ENCODE measurements at regions not wholly inside any gene's neighbourhood (a gene's known extent, or its start where the extent isn't known, plus 50 kb on each side); places are given as distances from the start of the nearest gene placed in this dataset.

DNA sequence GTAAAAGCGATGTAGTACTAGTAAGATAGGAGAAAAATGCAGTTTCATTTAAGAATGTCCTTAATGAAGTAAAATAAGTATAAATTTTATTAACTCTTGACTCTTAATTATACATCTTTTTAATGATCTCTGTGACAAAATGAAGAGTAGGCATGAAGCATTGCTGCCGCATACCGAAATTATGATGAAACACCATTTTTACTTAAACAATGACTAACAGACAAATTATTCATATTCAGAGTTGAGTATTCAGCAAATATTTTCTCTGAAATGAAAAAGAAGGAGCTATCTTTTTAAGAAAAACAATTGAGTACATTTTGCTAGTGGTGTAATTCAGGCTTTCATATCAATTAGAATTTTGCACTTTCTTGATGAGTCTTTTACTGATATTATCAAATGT, 150.6 kb upstream of the DOCK10 start:
- H3K4me3 ChIP-seq = no peak overlapping the region
- no peaks in the 10 kb centered on the region for H3K9me3 ChIP-seq
- DNase-seq (ENCODE audit: low read depth in 1 of 2, low spot score in 1 of 2) = no peak
- no peak for TF ChIP-seq ESRRA (IDR thresholded peaks at IDR 0.05; ENCODE audit: borderline replicate concordance, low read length)
- TF ChIP-seq FOSL2 (IDR thresholded peaks at IDR 0.05) = no peak
- TF ChIP-seq FOSL2 (CRISPR knock-in tag; IDR thresholded peaks at IDR 0.05) = peak; percentile 23; the same call in 1 of the 2 replicates
- TF ChIP-seq EP300 (IDR thresholded peaks at IDR 0.05) = no peak
- no peak for TF ChIP-seq FOSB (CRISPR knock-in tag; IDR thresholded peaks at IDR 0.05)
- no peak for TF ChIP-seq HOXB13 (CRISPR knock-in tag; IDR thresholded peaks at IDR 0.05; ENCODE audit: low read depth)
- no peak for TF ChIP-seq ZC3H11A (IDR thresholded peaks at IDR 0.05)
- no peak for TF ChIP-seq NR3C1 (IDR thresholded peaks at IDR 0.05)
- TF ChIP-seq RCOR1 (IDR thresholded peaks at IDR 0.05; ENCODE audit: low read depth, low read length) = no peak
- TF ChIP-seq RFX5 (IDR thresholded peaks at IDR 0.05) = no peak
- no peak for TF ChIP-seq SMC3 (IDR thresholded peaks at IDR 0.05)
- no peak for TF ChIP-seq RNF2 (IDR thresholded peaks at IDR 0.05; ENCODE audit: borderline replicate concordance, low read depth)
- no peak for TF ChIP-seq RAD21 (conservative IDR thresholded peaks at IDR 0.05 in 1 of 2, IDR thresholded peaks at IDR 0.05 in 1 of 2)
- TF ChIP-seq CEBPB (IDR thresholded peaks at IDR 0.05) = peak in 1 of 2 experiments; percentile 37; a peak in 1 of 4 replicates
- no peak for TF ChIP-seq ZSCAN20 (CRISPR knock-in tag; IDR thresholded peaks at IDR 0.05)
- TF ChIP-seq, protein P1, sequence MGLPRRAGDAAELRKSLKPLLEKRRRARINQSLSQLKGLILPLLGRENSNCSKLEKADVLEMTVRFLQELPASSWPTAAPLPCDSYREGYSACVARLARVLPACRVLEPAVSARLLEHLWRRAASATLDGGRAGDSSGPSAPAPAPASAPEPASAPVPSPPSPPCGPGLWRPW (IDR thresholded peaks at IDR 0.05) = no peak
- TF ChIP-seq KDM5A (IDR thresholded peaks at IDR 0.05) = no peak
- ChIA-PET POLR2A (no interaction called here), CTCF (no interaction called here)
- no peak overlapping the region for H3K27ac ChIP-seq
- no peak for FAIRE-seq
- ATAC-seq = no peak
- H3K4me1 ChIP-seq = peaks cover 8% of the 10 kb centered on the region; the same call in 2 of the 3 replicates
- peak overlapping the region; percentile 34 for H3K4me2 ChIP-seq
- 43% methylated on average over 3 of the region's 3 CpGs for WGBS (ENCODE audit: missing lambda C conversion rate)

DNA sequence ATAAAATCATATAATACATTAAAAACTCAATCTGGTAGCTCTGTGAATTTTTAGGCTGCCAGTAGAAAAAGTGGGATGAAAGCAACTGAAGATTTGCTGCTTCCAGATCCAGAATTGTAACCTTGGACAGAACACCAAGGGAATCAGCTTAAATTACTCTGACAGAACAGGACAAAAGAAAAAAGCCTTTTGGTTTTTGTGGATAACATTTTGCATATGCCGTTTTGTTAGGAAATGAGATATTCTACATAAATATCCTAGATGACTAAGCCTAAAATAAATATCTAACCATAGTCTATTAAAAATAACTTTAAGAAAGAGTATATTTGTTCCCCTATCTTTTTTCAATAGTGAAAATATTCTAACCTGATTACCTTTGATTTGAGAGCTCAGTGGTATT, 148.7 kb upstream of the DOCK10 start:
- POLR2A ChIA-PET = no interaction called here
- DNase-seq (ENCODE audit: low read depth in 1 of 2, low spot score in 1 of 2) (no peak), ATAC-seq (no peak), FAIRE-seq (no peak)
- Histone ChIP-seq H3K9me3 (no peaks in the 10 kb centered on the region), H3K4me2 (no peak overlapping the region), H3K27ac (no peak overlapping the region), H3K4me1 (peaks cover 8% of the 10 kb centered on the region; the same call in 2 of the 3 replicates), H3K4me3 (no peak overlapping the region)
- CTCF ChIA-PET = no interaction called here
- 63% methylated on average over 1 of the region's 1 CpG for WGBS (ENCODE audit: missing lambda C conversion rate)
- TF ChIP-seq TFCP2L1 (CRISPR knock-in tag; IDR thresholded peaks at IDR 0.05) (no peak), EHMT2 (IDR thresholded peaks at IDR 0.05; ENCODE audit: low read depth) (no peak), MAZ (IDR thresholded peaks at IDR 0.05; ENCODE audit: borderline replicate concordance, low read depth, low read length) (no peak), HOXB5 (CRISPR knock-in tag; IDR thresholded peaks at IDR 0.05) (no peak), JUN (IDR thresholded peaks at IDR 0.05) (no peak), RAD21 (conservative IDR thresholded peaks at IDR 0.05 in 1 of 2, IDR thresholded peaks at IDR 0.05 in 1 of 2) (no peak)
- TF ChIP-seq, protein P2, sequence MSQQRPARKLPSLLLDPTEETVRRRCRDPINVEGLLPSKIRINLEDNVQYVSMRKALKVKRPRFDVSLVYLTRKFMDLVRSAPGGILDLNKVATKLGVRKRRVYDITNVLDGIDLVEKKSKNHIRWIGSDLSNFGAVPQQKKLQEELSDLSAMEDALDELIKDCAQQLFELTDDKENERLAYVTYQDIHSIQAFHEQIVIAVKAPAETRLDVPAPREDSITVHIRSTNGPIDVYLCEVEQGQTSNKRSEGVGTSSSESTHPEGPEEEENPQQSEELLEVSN (IDR thresholded peaks at IDR 0.05; ENCODE audit: borderline replicate concordance, low read depth) = no peak

DNA sequence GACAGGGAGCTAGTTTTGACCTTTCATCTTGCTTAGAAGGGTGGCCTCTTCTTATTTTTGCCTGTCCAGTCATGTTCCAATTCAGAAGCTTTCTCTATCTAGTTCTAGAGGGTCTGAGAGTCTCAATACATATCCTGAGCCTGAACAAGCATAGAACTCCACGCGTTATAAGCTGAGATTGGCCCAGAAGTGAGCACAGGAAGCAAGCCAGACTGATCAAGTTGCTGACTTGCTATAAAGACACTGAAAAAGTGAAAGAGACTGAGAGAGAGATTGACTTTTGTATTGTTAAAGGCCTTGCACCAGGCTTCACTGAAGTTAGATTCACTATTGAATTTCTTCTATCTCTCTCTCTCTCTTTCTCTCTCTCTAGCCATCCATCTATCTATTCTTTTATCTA, 142.7 kb upstream of the DOCK10 start:
- no peaks in the 10 kb centered on the region for H3K4me1 ChIP-seq
- no peak for FAIRE-seq
- DNase-seq (ENCODE audit: low read depth in 1 of 2, low spot score in 1 of 2) = no peak
- no peaks in the 10 kb centered on the region for H3K9me3 ChIP-seq
- no peak overlapping the region for H3K4me2 ChIP-seq
- no peak for ATAC-seq
- no peak overlapping the region for H3K27ac ChIP-seq
- ChIA-PET POLR2A (no interaction called here), CTCF (no interaction called here)
- 95% methylated on average over 2 of the region's 2 CpGs for WGBS (ENCODE audit: missing lambda C conversion rate)
- no peak overlapping the region for H3K4me3 ChIP-seq
- TF ChIP-seq, protein P3, sequence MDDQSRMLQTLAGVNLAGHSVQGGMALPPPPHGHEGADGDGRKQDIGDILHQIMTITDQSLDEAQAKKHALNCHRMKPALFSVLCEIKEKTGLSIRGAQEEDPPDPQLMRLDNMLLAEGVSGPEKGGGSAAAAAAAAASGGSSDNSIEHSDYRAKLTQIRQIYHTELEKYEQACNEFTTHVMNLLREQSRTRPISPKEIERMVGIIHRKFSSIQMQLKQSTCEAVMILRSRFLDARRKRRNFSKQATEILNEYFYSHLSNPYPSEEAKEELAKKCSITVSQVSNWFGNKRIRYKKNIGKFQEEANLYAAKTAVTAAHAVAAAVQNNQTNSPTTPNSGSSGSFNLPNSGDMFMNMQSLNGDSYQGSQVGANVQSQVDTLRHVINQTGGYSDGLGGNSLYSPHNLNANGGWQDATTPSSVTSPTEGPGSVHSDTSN (IDR thresholded peaks at IDR 0.05) = no peak
- no peak for TF ChIP-seq ZSCAN20 (CRISPR knock-in tag; IDR thresholded peaks at IDR 0.05)
- no peak for TF ChIP-seq HOXA7 (CRISPR knock-in tag; IDR thresholded peaks at IDR 0.05)
- TF ChIP-seq CEBPB (IDR thresholded peaks at IDR 0.05) = no peak
- no peak for TF ChIP-seq ESRRA (IDR thresholded peaks at IDR 0.05; ENCODE audit: borderline replicate concordance, low read length)
- TF ChIP-seq SMC3 (IDR thresholded peaks at IDR 0.05) = no peak
- TF ChIP-seq RNF2 (IDR thresholded peaks at IDR 0.05; ENCODE audit: borderline replicate concordance, low read depth) = no peak
- TF ChIP-seq, protein P4, sequence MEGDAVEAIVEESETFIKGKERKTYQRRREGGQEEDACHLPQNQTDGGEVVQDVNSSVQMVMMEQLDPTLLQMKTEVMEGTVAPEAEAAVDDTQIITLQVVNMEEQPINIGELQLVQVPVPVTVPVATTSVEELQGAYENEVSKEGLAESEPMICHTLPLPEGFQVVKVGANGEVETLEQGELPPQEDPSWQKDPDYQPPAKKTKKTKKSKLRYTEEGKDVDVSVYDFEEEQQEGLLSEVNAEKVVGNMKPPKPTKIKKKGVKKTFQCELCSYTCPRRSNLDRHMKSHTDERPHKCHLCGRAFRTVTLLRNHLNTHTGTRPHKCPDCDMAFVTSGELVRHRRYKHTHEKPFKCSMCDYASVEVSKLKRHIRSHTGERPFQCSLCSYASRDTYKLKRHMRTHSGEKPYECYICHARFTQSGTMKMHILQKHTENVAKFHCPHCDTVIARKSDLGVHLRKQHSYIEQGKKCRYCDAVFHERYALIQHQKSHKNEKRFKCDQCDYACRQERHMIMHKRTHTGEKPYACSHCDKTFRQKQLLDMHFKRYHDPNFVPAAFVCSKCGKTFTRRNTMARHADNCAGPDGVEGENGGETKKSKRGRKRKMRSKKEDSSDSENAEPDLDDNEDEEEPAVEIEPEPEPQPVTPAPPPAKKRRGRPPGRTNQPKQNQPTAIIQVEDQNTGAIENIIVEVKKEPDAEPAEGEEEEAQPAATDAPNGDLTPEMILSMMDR (IDR thresholded peaks at IDR 0.05) = no peak
- TF ChIP-seq FOXS1 (CRISPR knock-in tag; IDR thresholded peaks at IDR 0.05) = no peak
- no peak for TF ChIP-seq CHD2 (IDR thresholded peaks at IDR 0.05; ENCODE audit: low read length, partially characterized antibody)
